Right forelimb (tissue), 1 donor: ENCODE measurements at regions not wholly inside any gene's neighbourhood (a gene's known extent, or its start where the extent isn't known, plus 50 kb on each side); places are given as distances from the start of the nearest gene placed in this dataset.

Experiments used
- DNase-seq: peaks from one replicate; pipeline ENCODE4 v3.0.0-alpha.2; 2018

DNA sequence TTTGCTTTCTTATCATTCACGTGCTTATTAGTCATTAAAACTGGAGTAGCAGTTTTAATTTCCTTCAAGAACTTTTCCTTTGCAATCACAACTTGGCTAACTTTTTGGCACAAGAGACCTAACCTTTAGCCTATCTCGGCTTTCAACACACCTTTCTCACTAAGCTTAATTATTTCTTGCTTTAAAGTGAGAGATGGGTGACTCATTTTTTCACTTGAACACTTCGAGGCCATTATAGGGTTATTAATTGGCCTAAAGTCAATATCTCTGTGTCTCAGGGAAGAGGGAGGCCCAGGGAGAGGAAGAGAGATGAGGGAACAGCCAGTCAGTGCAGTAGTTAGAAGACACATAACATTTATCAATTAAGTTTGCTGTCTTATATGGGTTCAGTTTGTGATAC, 289.8 kb downstream of the RBM43 start:
- DNase-seq = no peak

DNA sequence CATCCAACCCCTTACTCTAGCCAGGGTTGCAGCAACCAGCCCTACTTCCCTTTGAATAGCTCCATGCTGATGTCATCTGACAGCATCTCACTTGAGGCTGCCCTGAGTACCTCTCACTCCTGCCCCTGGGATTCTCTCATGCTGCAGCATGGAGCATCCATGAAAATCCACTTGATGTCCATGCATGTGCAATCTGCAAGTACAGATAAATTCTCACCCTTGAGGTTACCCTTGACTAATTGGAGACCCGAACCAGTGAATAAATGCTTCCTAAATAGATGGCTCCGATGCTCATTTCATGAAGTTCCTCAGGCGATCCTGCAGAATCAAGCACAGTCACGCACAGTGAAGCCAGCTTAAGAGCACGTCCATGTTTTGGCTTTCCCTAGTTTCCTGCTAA, 298.3 kb downstream of the RBM43 start:
- no peak for DNase-seq

DNA sequence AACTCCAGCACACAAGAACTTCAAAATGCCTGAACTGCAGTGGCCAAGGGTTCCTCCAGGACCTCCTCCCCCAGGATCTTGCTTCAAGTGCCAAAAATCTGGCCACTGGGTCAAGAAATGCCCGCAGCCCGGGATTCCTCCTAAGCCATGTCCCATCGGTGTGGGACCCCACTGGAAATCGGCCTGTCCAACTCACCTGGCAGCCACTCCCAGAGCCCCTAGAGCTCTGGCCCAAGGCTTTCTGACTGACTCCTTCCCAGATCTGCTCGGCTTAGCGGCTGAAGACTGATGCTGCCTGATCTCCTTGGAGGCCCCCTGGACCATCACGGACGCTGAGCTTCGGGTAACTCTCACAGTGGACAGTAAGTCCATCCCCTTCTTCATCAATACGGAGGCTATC, 306.4 kb downstream of the RBM43 start:
- no peak for DNase-seq

DNA sequence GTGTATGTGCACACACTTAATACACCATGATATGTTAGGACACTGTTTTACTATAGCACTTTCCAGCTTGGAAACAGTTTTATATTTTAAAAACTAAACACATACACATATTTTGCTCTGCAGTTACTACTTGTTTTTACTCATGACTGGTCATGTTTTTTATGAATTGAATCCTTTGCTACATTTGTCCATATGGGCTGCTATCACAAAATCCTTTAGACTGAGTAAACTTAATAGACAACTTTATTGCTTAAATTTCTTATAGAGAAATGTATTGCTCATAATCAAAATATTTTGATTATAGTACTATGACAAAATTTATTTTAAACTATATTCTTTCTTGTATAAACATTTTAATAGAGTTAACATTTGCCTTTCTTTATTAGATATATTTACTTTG, 314.8 kb downstream of the RBM43 start:
- no peak for DNase-seq

DNA sequence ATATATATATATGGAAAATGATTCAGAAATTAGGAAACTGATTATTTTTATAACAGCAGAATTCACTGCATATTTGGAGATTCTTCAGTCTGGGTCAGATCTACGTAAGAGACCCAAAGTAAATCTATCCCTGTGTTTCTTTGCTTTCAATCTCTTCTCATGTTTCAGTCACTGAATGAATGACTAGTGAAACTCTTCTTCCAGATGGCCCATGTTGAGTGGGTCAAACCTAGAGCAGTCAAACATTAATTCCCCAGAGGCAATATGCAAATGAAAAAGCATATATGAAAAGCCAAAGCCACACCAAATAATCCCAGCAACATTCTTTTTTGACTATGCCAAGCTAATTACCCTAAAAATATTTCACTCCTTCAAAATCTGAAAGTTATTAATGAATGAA, 317.3 kb downstream of the RBM43 start:
- no peak for DNase-seq

DNA sequence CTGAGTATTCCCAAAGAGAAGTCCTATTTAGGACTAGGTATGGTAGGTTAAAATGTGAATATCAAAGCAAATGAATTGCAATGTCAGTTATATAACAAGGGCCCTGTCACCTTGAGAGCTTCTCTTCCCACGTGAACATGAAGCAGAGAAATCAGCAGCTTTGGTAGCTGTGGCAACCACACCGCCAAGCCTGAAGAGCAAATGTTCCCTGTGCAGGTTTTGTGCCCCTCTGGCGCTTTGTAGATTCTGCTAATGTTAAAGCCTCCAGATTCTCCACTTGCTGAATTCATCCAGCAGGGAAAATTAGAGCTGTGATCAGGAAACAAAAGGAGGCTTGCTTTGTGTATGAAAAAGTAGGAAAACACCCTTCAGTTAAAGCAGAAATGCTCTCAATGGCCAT, 322.6 kb downstream of the RBM43 start:
- DNase-seq = no peak

DNA sequence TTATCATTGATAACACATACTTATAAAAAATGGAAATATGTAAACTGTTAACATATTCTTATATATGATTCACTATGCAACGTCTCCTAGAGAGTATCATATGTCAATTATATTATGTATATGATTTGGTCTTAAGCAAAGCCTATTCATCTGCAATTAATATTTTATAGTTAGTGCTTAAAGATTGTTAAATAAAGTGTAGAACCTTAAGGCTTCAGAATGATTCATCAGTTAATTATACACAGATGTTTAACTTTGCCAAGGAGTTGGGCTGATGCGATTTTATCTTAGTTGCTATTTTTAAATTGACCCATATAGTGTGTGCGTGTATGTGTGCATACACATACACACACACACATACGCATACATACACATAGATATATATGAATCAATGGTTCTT, 323.1 kb downstream of the RBM43 start:
- no peak for DNase-seq

DNA sequence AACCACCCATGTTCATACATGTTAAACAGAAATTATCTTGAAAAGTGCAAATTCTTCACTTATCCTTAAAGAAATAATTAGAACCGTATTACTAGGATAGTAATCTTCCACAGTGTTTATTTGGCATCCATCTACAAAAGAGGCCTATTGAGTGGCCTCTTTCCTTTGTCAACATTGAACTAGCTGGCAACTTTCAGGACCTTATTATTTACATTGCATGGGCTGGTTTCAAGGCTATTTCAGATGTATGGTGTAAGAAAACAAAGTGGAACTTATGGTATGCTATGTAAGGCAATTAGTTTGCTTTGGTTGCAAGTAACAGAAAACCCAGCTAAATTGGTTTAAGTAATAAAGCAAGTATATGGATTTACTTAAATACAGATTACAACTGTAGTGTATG, 324.6 kb downstream of the RBM43 start:
- DNase-seq = no peak

DNA sequence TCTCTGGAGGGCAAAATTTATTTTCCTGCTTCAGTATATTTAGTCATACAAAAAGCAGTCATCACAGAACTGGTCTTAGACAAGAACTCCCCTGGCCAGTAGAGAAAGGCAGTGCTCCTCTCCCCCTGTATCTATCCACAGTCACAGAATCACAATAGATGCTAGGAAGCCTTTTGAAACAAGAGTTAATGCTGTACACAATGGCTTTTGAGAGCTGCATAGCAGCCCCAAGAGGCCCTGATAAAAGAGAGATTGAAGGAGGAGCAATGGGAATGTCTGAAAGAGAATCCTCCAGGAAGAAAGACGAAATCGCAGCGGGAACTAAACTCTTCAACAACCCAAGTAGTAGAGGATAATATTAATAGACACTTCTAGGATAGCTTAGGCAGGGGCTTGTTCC, 330.2 kb downstream of the RBM43 start:
- DNase-seq = no peak

DNA sequence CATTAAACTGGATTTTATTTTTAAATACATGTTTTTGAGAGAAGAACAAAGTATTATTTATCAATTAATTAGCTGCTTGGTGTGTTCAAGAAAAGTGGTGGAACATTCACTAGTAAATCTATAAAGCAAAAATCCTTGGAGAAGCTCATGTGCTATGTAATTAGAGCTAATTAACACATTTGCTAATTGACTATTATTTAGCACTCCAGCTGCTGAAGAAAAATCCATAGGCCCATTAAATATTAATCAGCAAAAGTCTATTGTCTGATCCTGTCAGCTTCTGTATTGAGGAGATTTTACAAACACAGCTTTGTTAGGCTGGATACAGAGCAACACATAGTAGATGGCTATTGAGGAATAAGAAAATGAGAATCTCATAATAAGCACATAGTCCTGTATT, 336.1 kb downstream of the RBM43 start:
- no peak for DNase-seq

DNA sequence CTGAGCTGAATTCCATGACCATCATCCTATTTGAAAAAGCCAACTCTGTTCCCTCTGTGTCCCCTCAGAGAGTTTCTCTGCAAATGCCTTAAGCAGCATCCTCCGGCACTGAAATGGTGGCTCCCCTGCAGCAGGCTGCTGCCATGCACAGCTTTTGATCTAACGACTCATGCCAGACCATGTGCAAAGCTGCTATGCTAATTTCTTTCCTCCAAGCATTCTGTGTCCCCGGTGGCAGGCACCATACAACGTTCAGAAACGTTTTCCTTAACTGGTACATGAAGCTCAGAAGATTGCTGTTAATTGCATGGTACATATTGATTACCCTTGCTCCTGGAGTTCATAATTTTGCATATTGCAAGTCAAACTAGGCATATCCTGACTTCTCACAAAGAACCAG, 336.8 kb downstream of the RBM43 start:
- no peak for DNase-seq

DNA sequence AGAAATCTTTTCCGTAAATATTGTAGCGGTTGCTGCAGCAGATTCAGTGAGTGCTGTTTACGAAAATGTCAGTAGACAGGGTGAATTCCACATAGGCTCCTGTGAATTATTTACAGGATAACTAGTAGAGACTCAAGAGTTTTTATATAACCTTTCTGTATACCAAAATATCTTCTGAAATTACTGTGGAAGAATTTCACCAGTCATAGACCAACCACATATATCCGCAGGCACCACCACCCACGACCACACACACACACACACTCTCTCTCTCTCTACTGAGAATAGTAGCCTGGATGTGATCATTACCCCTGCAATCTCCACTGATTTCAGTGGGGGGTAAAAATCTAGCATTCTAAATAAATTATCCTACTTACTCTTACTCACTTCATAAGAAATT, 341.8 kb downstream of the RBM43 start:
- no peak for DNase-seq

DNA sequence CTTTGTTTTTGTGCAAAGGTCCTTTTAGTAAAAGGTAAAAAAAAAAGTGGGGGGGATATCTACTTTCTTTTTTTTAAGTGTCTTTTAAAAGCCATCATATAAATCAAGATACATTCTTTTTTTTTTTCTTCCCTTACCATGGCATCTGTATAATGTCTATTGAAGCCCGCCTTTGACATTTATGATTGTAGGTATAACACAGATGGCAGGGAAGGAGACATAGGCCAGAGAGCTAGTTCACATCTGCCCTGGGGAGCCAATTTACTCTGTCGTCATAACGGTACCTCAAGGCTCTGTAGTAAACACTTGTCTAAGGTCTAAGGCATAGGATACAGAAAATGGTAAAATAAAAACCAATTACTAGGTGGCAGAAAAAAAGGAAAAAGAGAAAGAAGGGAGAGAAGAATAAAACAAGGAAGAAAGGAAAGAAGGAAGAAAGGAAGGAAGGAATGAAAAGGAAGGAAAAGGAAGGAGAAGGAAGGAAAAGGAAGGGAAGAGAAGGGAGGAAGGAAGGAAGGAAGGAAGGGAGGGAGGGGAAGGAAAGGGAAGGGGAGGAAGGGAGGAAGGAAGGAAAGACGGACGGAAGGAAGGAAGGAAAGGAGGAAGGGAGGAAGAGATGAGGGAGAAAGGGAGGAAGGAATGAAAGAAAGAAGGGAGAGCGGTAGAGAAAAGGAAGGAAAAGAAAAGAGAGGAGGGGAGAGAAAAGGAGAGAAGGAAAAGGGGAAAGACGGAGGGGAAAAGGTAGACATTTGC, 343.5 kb downstream of the RBM43 start:
- no peak for DNase-seq

DNA sequence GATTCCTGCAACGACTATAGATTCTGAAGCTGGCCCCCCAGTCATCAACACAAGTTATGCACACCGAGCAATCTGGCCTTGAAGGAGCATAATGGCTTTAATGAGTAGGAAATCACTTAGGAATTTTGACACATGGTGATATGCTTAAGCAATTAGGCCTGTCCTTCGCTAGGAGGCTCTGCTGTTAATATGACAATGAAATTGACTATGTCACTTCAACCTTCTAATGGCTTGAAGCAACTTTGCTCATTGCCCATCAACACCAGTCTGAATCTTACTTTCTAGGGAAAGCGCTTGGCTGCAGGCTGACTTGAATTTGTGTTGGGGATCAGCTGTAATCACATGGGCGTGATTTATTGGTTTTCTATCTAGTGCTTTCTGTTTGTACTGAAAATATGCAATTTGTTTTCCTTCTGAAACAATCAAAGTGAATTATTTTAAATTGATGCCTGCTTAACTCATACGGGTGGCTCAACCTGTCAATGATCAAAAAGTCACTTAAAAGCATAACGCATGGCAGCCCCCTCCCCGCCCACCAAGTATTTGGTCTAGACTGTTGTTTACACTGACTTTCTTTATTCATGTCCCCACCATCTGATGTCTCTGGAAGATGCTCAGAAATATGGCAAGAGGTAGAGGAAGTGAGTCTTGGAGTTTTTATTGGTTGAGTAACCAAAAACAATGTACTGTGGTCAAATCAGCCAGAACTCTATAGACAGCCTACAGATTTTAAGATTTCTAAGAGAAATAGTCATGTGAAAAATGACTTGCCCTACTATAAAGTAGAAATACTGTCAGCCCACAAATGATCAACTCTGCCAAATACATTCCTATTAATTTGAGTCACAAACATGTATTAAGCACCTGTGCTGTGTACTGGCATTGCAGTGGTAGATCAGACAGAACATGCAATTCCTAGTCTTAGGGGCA, 344.9 kb downstream of the RBM43 start:
- DNase-seq = no peak

DNA sequence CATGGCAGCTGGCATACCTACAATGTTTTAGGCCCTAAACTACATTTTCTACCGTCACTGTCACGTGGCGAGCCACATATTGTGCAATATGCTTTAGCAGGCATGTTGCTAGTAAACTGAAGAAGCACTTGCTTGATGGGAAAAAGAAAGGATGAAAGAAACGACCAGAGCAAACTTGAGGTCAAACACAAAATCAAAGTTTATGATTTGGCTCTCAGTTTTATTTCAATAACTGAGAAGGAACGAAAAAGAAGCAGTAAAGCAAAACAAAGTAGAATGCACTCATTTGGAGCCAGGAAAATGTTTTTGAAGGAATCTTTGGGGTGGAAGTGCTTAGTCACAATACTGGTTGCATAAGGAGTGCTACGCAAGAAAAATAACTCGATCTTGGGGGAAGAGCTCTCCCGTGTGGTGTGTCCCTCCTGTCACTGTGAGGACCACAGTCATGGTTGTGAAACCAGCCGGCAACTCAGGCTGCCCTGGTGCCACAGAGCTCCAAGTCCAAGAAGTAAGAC, 349.8 kb downstream of the RBM43 start:
- peak; percentile 47 for DNase-seq

DNA sequence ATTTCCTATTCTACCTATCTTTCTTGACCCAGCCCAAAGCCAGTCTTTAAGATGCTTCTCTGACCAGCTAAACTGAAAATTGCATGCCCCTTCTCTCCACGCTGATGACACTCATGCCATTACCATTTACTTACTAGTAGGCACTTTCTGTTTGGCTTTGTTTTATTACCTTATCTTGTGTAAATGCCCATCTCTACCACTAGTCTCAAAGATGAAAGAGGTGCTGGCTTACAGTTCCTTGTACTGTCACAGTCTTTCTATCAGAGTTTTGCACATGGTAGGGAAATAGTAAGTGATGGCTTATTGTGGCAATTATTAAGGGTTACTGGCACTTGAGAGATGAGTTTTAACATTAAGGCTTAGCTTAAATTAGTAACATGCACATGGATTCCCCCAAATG, 352.1 kb downstream of the RBM43 start:
- DNase-seq = no peak

DNA sequence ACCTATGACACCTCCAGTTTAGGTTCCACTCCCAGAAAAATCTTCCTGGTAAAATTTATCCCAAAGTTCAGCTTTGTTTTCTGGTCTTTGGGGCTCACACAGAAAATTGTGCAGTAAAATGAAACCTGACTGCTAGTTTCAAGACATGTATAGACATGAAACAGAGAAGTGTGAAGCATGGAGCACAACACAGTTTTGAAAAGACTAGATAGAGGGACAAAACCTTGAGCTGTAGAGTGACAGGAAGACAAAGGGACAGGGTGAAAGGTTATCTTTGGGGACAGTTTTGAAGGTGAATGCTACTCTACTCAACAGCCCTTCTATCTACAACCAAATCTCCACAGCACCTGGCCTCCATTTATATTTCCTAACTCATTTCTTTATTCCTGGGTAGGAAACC, 352.6 kb downstream of the RBM43 start:
- DNase-seq = no peak

DNA sequence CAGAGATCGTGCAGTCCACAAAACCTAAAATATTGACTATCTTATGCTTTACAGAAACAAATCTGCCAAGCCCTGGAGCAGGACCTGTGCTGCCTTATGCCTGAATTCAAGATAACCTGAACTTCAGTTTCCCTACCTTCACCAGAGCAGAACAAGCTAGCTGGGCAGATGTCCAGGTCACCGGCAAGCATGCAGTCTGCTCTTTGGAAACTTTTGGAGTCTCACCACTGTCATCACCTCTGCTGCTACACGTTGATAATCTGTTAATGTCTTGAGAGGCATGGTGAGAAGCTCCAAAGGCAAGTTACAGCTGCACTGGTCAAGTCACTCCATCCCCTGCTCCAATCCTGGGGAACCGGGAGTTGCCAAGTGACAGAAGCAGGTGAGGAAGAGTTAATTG, 354.2 kb downstream of the RBM43 start:
- no peak for DNase-seq

DNA sequence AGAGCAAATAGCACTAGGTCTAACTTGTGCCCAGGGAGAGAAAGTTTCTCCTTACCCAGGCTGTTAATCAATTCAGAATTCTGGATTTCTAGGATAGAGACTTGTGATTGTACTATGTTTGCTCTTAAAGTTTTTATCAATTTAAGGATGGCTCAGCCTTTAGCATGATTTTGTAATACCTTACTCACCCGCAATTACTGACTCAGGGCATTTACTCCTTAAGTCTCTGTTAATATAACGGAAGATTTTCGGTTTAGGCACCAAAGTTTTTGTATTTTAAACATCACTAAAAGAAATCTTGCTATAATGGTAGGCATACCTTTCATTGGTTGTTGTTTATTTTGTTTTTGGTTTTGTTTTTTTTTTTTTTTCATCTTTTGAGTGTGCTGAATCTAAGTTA, 358.2 kb downstream of the RBM43 start:
- no peak for DNase-seq

DNA sequence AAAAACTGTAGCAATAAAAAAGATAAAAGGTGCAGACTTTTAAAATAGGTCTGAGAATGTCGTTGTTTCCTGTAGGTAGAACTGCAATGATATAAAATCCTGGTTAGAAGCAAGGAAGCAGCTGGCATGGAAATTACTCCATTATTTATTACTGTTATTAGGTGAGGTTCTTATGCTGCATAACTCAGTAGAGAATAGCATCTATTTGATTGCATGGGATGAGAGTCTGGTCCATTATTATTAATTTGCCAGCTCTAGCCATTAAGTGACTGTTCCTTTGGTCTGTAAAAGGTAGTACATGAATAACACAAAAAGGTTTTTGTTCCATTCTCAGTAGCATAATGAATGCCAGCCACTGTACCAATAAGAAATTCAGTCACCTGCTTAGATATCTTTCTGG, 358.6 kb downstream of the RBM43 start:
- DNase-seq = no peak

DNA sequence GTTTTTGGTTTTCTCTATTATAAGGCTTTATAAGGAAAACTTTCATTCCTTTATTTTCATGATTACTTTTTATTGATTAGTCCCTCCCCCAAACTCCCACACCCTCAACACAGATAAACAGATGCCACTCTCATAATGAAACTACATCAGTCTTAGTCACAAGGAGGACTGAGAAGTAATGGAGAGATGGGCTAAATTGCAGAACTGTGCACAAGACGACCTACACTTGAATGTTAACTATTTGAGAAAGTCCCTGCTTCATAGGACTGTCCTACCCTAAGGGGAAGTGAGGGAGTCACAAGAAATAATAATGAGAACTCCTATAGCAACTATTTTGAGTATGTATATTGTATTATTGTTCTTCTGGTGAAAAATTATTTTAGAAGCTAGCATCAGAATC, 360.8 kb downstream of the RBM43 start:
- DNase-seq = no peak

DNA sequence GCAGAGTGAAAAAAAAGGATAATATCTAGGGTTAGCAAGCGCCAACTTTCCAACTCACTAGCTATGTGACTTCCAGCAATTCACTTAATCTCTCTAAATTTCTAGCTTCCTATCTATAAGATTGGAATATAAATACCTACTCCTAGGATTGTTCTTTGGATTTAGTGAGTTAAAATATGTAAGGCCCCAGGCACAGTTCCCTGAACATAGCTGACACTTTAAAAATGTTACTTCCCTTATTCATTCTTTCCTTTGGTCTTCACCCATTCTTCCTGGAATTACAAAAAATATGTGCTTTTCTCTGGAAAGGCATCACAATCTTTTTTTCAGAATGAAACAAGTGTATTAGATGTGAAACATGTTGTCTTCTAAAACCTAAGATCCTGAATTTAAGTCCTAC, 365.7 kb downstream of the RBM43 start:
- no peak for DNase-seq

DNA sequence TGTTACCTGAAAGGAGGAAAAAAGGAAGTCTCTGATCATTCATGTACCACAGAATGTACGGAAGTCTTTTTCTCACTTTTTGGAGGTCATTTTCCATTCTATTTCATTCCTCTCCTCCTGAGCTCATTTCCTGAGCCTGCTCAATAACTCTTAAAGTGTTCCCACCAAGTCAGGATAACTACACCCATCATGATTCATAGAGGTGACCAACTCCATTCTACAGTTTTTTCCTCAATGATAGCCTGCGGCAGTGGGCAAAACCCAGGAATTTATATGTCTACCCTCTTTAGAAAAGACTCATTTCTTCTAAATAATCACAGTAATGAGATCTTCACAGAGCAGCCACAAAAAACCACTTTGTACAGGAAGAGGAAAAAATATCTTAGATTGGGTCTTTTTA, 372.5 kb downstream of the RBM43 start:
- DNase-seq = no peak

DNA sequence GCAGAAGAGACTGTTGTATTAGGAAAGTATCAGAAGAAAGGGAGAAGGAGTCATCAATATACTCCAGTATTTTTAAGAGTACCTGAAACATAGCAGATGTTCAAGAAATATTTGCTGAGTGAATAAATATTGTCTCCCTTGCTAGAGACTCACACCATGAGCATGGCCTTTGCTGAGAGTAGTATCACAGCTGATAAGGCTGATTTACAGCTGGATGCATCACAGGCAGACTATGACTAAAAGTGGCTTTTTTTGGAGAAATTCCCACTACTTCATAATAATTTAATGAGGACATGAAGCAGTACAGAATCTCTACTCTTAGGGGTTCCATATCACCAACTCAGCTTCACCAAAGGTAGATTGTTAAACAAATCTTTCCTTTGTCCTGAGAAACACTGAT, 373.3 kb downstream of the RBM43 start:
- no peak for DNase-seq
